HUES48 (cell line): ENCODE measurements at regions not wholly inside any gene's neighbourhood (a gene's known extent, or its start where the extent isn't known, plus 50 kb on each side); places are given as distances from the start of the nearest gene placed in this dataset.
"Not testable (repeated sequence)": the region's sequence is repeated elsewhere in the genome, so short reads cannot be mapped to it uniquely, and the experiment has no call there.

ENCODE experiments used
- H3K27ac ChIP-seq: one replicate; pipeline ENCODE4 v1.7.0; 2013; ENCODE audit warnings: low read depth, low read length, inconsistent platforms
- H3K27me3 ChIP-seq: 2 replicates; pipeline ENCODE4 v1.6.1; 2013; ENCODE audit warnings: mild to moderate bottlenecking, low read length; ENCODE audit not compliant: control insufficient read depth, insufficient read depth
- H3K36me3 ChIP-seq: 2 replicates; pipeline ENCODE4 v1.6.1; 2013; ENCODE audit warnings: low read length; ENCODE audit not compliant: control insufficient read depth, insufficient read depth
- H3K4me1 ChIP-seq: 2 replicates; pipeline ENCODE4 v1.6.1; 2013; ENCODE audit warnings: mild to moderate bottlenecking, low read length; ENCODE audit not compliant: control insufficient read depth, insufficient read depth
- H3K4me3 ChIP-seq: 2 replicates; pipeline ENCODE4 v1.5.1; 2013; ENCODE audit warnings: mild to moderate bottlenecking, low read depth, low read length
- H3K9ac ChIP-seq: 2 replicates; pipeline ENCODE4 v1.6.1; 2013; ENCODE audit warnings: mild to moderate bottlenecking, low read depth, low read length, moderate library complexity
- H3K9me3 ChIP-seq: 2 replicates; pipeline ENCODE4 v1.6.1; 2013; ENCODE audit warnings: low read length; ENCODE audit not compliant: control insufficient read depth, insufficient read depth

DNA sequence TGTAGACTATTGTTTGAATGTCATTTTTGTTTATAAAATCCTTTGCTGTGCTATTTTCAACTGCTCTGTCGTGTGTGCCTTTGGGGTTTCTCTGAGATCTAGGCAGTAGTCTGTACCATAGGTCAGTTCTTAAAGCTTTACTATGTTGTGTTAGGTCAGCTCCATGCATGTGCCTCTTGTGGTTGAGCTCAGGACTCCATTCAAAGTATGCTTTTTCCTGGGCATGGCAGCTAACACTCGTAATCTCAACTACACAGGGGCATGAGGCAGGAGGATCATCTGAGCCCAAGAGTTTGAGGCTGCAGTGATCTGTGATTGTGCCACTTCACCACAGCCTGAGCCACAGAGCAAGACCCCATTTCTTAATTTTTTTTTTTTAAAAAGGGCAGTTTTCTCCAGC is 174.4 kb upstream of the SPHKAP start:
- Histone ChIP-seq H3K4me1 (no peaks in the 10 kb centered on the region), H3K9me3 (no peaks in the 10 kb centered on the region), H3K27ac (no peak overlapping the region), H3K27me3 (no peaks in the 10 kb centered on the region), H3K36me3 (no peaks in the 10 kb centered on the region), H3K9ac (no peak overlapping the region), H3K4me3 (no peak overlapping the region)

- not testable (repeated sequence) for H3K9ac ChIP-seq, H3K36me3 ChIP-seq, H3K9me3 ChIP-seq, H3K27ac ChIP-seq, H3K4me1 ChIP-seq, H3K4me3 ChIP-seq, H3K27me3 ChIP-seq
Observed at GRCh38 chr2:228352980-228353379, 171.5 kb upstream of the SPHKAP start.

GRCh38 chr2:228352048-228352447 is 170.6 kb upstream of the SPHKAP start:
- Histone ChIP-seq H3K27ac (no peak overlapping the region), H3K9me3 (no peaks in the 10 kb centered on the region), H3K4me1 (no peaks in the 10 kb centered on the region), H3K9ac (no peak overlapping the region), H3K36me3 (no peaks in the 10 kb centered on the region), H3K27me3 (no peaks in the 10 kb centered on the region), H3K4me3 (no peak overlapping the region)

- no peak overlapping the region for H3K4me3 ChIP-seq
- H3K36me3 ChIP-seq, result no peaks in the 10 kb centered on the region
- no peak overlapping the region for H3K27ac ChIP-seq
- H3K4me1 ChIP-seq, result no peaks in the 10 kb centered on the region
- H3K27me3 ChIP-seq, result no peaks in the 10 kb centered on the region
- H3K9me3 ChIP-seq, result no peaks in the 10 kb centered on the region
- H3K9ac ChIP-seq, result no peak overlapping the region
Observed at GRCh38 chr2:228348516-228349064, 167.1 kb upstream of the SPHKAP start.

DNA sequence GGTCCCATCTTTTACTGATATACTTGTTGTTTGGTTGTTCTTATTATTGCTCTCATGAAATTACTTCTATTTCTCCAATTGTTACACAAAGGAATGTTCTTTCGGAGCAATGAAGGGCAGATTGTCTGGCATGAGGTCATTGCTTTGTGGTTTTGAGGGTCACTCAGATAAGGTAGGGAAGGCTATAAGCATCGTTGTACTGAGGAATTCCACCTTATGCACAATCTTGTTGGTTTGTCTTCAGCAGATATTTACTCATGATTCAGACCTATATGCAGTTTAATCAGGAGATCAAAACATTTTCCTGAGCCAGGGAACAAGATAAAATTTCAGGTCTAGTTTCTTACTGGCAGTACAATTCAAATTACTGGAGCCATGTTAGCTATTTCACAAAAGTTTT is 163.0 kb upstream of the SPHKAP start:
- H3K27ac ChIP-seq, result no peak overlapping the region
- H3K27me3 ChIP-seq, result no peaks in the 10 kb centered on the region
- no peak overlapping the region for H3K4me3 ChIP-seq
- H3K9ac ChIP-seq, result no peak overlapping the region
- H3K36me3 ChIP-seq, result no peaks in the 10 kb centered on the region
- H3K4me1 ChIP-seq, result no peaks in the 10 kb centered on the region
- peaks cover 10% of the 10 kb centered on the region; the same call in 1 of the 2 replicates for H3K9me3 ChIP-seq

DNA sequence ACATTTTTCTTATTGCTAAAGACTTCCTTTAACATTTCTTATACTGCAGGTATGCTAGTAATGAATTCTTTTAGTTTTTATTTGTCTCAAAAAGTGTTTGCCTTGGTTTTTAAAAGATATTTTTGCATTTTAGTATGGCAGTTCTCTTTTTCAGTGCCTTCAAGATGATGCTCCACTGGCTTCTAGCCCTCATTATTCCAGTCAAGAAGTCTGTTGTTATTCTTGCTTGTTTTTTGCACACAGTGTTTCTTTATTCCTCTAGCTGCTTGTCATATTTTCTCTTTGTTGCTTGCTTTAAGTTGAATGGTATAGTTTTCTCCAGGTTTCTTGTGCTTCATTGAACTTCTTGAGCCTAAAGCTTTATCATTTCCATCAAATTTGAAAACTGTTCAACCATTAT is 158.0 kb upstream of the SPHKAP start:
- H3K9me3 ChIP-seq, result peaks cover 10% of the 10 kb centered on the region; the same call in 1 of the 2 replicates
- no peaks in the 10 kb centered on the region for H3K4me1 ChIP-seq
- no peaks in the 10 kb centered on the region for H3K27me3 ChIP-seq
- H3K36me3 ChIP-seq, result no peaks in the 10 kb centered on the region
- no peak overlapping the region for H3K4me3 ChIP-seq
- no peak overlapping the region for H3K27ac ChIP-seq
- H3K9ac ChIP-seq, result no peak overlapping the region

- H3K36me3 ChIP-seq, result no peaks in the 10 kb centered on the region
- no peaks in the 10 kb centered on the region for H3K27me3 ChIP-seq
- H3K4me1 ChIP-seq, result no peaks in the 10 kb centered on the region
- H3K9ac ChIP-seq, result no peak overlapping the region
- no peak overlapping the region for H3K4me3 ChIP-seq
- H3K9me3 ChIP-seq, result peaks cover 9% of the 10 kb centered on the region
- H3K27ac ChIP-seq, result no peak overlapping the region
Observed at GRCh38 chr2:228334180-228334579, 152.7 kb upstream of the SPHKAP start.

- no peak overlapping the region for H3K27ac ChIP-seq
Observed at GRCh38 chr2:228329282-228329681, 147.8 kb upstream of the SPHKAP start.

DNA sequence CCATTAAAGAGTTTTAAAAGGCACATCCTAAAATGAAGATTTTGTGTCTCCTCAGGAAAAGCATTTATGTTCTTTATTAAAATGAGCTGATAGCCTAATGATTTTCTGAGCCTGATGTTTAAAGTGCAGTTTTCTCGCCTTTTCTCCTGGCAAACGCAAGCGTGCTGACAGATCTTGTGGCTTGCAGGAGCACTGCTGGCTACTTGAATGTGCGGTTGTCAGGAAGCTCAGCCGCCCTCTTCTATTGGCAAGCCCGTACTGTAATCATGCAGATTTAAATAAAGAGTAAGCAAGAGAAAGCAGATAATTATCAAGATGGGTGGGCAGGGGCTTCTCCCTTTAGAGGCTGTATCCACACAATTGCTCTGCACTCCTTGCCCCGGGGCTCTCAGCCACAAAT is 139.5 kb upstream of the SPHKAP start:
- Histone ChIP-seq H3K36me3 (no peaks in the 10 kb centered on the region), H3K4me3 (no peak overlapping the region), H3K27me3 (no peaks in the 10 kb centered on the region), H3K4me1 (no peaks in the 10 kb centered on the region), H3K9ac (no peak overlapping the region), H3K9me3 (no peaks in the 10 kb centered on the region), H3K27ac (no peak overlapping the region)

More at GRCh38 chr2:228329282-228329681, 147.8 kb upstream of the SPHKAP start:
- Histone ChIP-seq H3K9me3 (peaks cover 20% of the 10 kb centered on the region), H3K9ac (no peak overlapping the region), H3K36me3 (no peaks in the 10 kb centered on the region), H3K4me1 (no peaks in the 10 kb centered on the region), H3K4me3 (no peak overlapping the region), H3K27me3 (no peaks in the 10 kb centered on the region)

DNA sequence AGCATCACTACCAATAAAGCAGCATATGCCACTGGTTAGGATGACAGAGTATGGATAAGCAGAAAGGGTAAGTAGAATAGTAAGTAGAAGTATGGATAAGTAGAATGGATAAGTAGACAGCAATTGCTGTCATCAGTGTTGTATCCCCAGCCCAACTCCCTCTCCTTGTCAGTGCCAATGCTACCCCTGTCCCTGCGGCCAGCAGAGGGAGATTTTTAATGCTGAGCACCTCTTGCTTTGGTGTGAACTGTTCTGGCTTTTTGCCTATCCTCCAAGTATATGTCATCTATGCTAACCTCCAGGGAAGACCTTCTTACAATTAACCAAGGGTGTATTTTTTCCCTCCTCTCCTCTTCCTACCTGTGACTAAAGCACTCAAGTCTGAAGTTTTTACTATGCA is 136.7 kb upstream of the SPHKAP start:
- H3K9ac ChIP-seq, result no peak overlapping the region
- H3K9me3 ChIP-seq, result no peaks in the 10 kb centered on the region
- H3K36me3 ChIP-seq, result no peaks in the 10 kb centered on the region
- H3K4me1 ChIP-seq, result no peaks in the 10 kb centered on the region
- no peak overlapping the region for H3K4me3 ChIP-seq
- no peaks in the 10 kb centered on the region for H3K27me3 ChIP-seq
- H3K27ac ChIP-seq, result no peak overlapping the region

GRCh38 chr2:228312172-228312571 is 130.7 kb upstream of the SPHKAP start:
- no peak overlapping the region for H3K4me3 ChIP-seq
- H3K9ac ChIP-seq, result no peak overlapping the region
- no peaks in the 10 kb centered on the region for H3K4me1 ChIP-seq
- H3K36me3 ChIP-seq, result no peaks in the 10 kb centered on the region
- no peaks in the 10 kb centered on the region for H3K27me3 ChIP-seq
- H3K27ac ChIP-seq, result no peak overlapping the region
- H3K9me3 ChIP-seq, result no peaks in the 10 kb centered on the region

- Histone ChIP-seq H3K4me1 (peaks cover 8% of the 10 kb centered on the region; the same call in 1 of the 2 replicates), H3K36me3 (no peaks in the 10 kb centered on the region), H3K27ac (no peak overlapping the region), H3K9ac (no peak overlapping the region), H3K27me3 (no peaks in the 10 kb centered on the region), H3K9me3 (no peaks in the 10 kb centered on the region), H3K4me3 (no peak overlapping the region)
Observed at GRCh38 chr2:228303960-228304359, 122.5 kb upstream of the SPHKAP start.
